ENCODE measurements at regions not wholly inside any gene's neighbourhood (a gene's known extent, or its start where the extent isn't known, plus 50 kb on each side); places are given as distances from the start of the nearest gene placed in this dataset.
"Not testable (repeated sequence)": the region's sequence is repeated elsewhere in the genome, so short reads cannot be mapped to it uniquely, and the experiment has no call there.

DNA sequence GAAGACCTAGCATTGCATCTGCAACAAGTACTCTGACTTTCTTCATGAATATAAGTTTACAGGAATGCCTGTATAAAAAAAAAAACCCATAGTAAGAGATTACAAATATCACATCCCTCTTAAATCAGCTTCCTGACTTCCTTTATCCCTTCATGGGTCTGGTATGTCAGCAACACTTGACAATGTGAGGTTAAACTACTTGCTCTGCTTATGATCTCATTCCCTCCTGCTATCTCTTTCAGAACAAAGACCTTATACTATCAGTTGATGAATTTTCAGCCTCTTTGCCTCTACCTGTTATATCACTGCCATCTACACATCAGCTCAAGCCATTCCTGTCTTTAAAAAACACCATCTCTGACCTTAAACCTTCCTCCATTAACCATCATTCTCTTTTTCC, 130.9 kb upstream of the SAMSN1 start:
- Histone ChIP-seq H3K4me3 (ENCODE audit: low read length in 3 of 3) (no peak overlapping the region), H3K27me3 (ENCODE audit: control insufficient read depth in 3 of 3, insufficient read depth in 3 of 3, low read length in 3 of 3) (no peaks in the 10 kb centered on the region), H3K4me1 (ENCODE audit: control insufficient read depth in 3 of 3, insufficient read depth in 3 of 3, low read length in 3 of 3) (no peaks in the 10 kb centered on the region), H3K9me3 (ENCODE audit: control insufficient read depth in 3 of 3, low read length in 3 of 3) (no peaks in the 10 kb centered on the region), H3K27ac (ENCODE audit: low read depth, low read length) (no peak overlapping the region), H3K36me3 (ENCODE audit: control insufficient read depth in 3 of 3, insufficient read depth in 3 of 3, low read length in 3 of 3) (no peaks in the 10 kb centered on the region), H3K9ac (ENCODE audit: low read depth in 1 of 3, low read length in 3 of 3) (no peak overlapping the region)

DNA sequence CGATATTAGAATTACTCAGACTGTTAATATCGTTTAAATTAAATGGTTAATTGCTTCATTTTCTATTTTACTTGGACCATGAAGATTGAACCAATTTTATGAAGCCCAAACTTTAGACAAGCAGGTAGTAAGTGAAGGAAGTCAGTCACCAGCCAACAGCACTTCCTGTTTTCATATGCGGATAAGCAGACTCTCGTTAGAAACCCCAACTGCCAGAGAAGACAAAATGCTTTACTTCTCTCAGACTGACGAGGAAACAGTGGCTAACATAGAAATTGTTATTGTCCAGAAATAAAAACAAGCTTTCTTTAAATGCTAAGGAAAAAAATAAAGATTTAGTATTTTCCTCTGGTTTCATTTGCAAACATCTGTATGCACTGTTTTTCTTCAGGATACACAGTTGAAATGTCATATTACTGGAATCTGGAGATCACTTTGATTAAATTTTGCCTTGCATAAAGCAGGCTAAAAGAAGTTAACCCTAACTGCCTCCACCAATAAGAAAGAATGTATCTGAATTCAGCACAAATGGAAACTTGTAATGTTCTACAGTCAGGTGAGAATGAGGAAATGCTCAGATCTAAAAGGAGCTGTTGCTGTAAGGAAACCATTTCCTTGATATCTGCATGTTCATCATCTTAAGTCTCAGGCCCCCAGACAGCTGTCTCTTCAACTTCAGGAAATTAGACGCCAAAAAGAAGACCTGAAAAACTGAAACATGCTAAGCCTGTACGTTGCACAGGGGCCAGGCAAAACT, 129.8 kb upstream of the SAMSN1 start:
- Histone ChIP-seq H3K27me3 (ENCODE audit: control insufficient read depth in 3 of 3, insufficient read depth in 3 of 3, low read length in 3 of 3) (no peaks in the 10 kb centered on the region), H3K9ac (ENCODE audit: low read depth in 1 of 3, low read length in 3 of 3) (no peak overlapping the region), H3K27ac (ENCODE audit: low read depth, low read length) (peak overlapping the region; percentile 8), H3K9me3 (ENCODE audit: control insufficient read depth in 3 of 3, low read length in 3 of 3) (no peaks in the 10 kb centered on the region), H3K36me3 (ENCODE audit: control insufficient read depth in 3 of 3, insufficient read depth in 3 of 3, low read length in 3 of 3) (no peaks in the 10 kb centered on the region), H3K4me1 (ENCODE audit: control insufficient read depth in 3 of 3, insufficient read depth in 3 of 3, low read length in 3 of 3) (no peaks in the 10 kb centered on the region), H3K4me3 (ENCODE audit: low read length in 3 of 3) (no peak overlapping the region)

DNA sequence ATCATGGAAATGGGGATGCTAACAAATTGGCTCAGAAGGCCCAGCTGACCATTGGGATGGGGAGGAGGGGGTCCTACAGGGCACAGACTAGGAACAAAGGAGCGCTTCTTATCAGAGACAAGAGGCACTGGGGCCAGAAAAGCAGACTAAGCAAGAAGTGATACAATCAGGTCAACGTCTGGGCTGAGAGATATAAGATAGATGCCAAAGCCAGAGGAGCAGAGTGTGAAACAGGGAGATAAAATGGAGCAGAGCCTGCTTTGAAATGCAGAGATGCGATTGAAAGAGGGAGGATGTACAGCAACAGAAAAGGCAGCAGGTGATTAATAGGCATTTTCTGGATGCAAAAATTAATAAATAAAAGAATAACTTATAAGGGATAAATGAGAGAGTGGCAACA, 127.5 kb upstream of the SAMSN1 start:
- Histone ChIP-seq H3K27ac (ENCODE audit: low read depth, low read length) (no peak overlapping the region), H3K9me3 (ENCODE audit: control insufficient read depth in 3 of 3, low read length in 3 of 3) (no peaks in the 10 kb centered on the region), H3K36me3 (ENCODE audit: control insufficient read depth in 3 of 3, insufficient read depth in 3 of 3, low read length in 3 of 3) (no peaks in the 10 kb centered on the region), H3K4me3 (ENCODE audit: low read length in 3 of 3) (no peak overlapping the region), H3K9ac (ENCODE audit: low read depth in 1 of 3, low read length in 3 of 3) (no peak overlapping the region), H3K27me3 (ENCODE audit: control insufficient read depth in 3 of 3, insufficient read depth in 3 of 3, low read length in 3 of 3) (no peaks in the 10 kb centered on the region), H3K4me1 (ENCODE audit: control insufficient read depth in 3 of 3, insufficient read depth in 3 of 3, low read length in 3 of 3) (no peaks in the 10 kb centered on the region)

DNA sequence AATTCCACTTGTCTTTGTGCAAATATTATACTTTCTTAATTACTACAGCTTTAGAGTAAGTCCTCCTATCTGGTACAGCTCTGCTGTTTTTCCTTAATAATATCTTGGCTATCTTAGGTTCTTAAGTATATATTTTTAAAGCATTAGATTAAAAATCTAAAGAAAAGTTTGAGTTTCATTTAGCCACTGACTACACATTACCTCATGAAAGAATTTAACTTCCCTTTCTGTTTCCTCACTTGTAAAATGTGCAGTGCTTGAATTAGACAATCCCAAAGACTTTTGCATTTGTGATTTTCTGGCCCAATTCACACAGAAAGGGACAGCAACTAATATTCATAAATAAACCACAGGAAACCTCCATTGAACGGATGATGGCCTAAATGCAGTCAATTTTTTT, 126.4 kb upstream of the SAMSN1 start:
- Histone ChIP-seq H3K27me3 (ENCODE audit: control insufficient read depth in 3 of 3, insufficient read depth in 3 of 3, low read length in 3 of 3) (no peaks in the 10 kb centered on the region), H3K36me3 (ENCODE audit: control insufficient read depth in 3 of 3, insufficient read depth in 3 of 3, low read length in 3 of 3) (no peaks in the 10 kb centered on the region), H3K9ac (ENCODE audit: low read depth in 1 of 3, low read length in 3 of 3) (no peak overlapping the region), H3K4me1 (ENCODE audit: control insufficient read depth in 3 of 3, insufficient read depth in 3 of 3, low read length in 3 of 3) (no peaks in the 10 kb centered on the region), H3K4me3 (ENCODE audit: low read length in 3 of 3) (no peak overlapping the region), H3K9me3 (ENCODE audit: control insufficient read depth in 3 of 3, low read length in 3 of 3) (no peaks in the 10 kb centered on the region), H3K27ac (ENCODE audit: low read depth, low read length) (no peak overlapping the region)

DNA sequence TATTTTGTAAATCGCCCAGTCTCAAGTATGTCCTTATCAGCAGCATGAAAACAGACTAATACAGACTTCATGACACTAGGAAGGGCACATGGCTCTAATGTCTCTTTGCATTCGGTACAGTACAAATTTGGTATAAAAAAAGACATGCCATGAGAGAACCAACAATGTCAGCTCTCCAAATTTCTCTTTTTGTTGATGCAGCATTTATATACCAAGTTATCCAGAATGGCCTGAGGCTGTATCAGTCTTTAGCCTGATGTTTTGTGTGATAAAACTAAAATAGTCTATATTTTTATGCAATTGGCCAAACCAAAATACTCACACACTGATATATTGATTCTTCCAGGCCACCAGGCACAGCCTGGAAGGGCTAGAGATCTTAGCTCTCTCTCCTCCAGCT, 124.3 kb upstream of the SAMSN1 start:
- Histone ChIP-seq H3K27ac (ENCODE audit: low read depth, low read length) (no peak overlapping the region), H3K4me1 (ENCODE audit: control insufficient read depth in 3 of 3, insufficient read depth in 3 of 3, low read length in 3 of 3) (no peaks in the 10 kb centered on the region), H3K27me3 (ENCODE audit: control insufficient read depth in 3 of 3, insufficient read depth in 3 of 3, low read length in 3 of 3) (no peaks in the 10 kb centered on the region), H3K4me3 (ENCODE audit: low read length in 3 of 3) (no peak overlapping the region), H3K9me3 (ENCODE audit: control insufficient read depth in 3 of 3, low read length in 3 of 3) (no peaks in the 10 kb centered on the region), H3K36me3 (ENCODE audit: control insufficient read depth in 3 of 3, insufficient read depth in 3 of 3, low read length in 3 of 3) (no peaks in the 10 kb centered on the region), H3K9ac (ENCODE audit: low read depth in 1 of 3, low read length in 3 of 3) (no peak overlapping the region)

DNA sequence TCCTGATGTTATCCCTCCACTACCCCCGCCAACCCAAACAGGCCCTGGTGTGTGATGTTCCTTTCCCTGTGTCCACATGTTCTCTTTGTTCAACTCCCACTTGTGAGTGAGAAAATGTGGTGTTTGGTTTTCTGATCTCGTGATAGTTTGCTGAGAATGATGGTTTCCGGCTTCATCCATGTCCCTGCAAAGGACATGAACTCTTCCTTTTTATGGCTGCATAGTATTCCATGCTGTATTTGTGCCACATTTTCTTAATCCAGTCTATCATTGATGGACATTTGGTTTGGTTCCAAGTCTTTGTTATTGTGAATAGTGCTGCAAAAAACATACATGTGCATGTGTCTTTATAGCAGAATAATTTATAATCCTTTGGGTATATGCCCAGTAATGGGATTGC, 123.0 kb upstream of the SAMSN1 start:
- H3K27ac ChIP-seq (ENCODE audit: low read depth, low read length); H3K27me3 ChIP-seq (ENCODE audit: control insufficient read depth in 3 of 3, insufficient read depth in 3 of 3, low read length in 3 of 3); H3K9me3 ChIP-seq (ENCODE audit: control insufficient read depth in 3 of 3, low read length in 3 of 3); H3K4me3 ChIP-seq (ENCODE audit: low read length in 3 of 3); H3K36me3 ChIP-seq (ENCODE audit: control insufficient read depth in 3 of 3, insufficient read depth in 3 of 3, low read length in 3 of 3); H3K4me1 ChIP-seq (ENCODE audit: control insufficient read depth in 3 of 3, insufficient read depth in 3 of 3, low read length in 3 of 3); H3K9ac ChIP-seq (ENCODE audit: low read depth in 1 of 3, low read length in 3 of 3): not testable (repeated sequence)

DNA sequence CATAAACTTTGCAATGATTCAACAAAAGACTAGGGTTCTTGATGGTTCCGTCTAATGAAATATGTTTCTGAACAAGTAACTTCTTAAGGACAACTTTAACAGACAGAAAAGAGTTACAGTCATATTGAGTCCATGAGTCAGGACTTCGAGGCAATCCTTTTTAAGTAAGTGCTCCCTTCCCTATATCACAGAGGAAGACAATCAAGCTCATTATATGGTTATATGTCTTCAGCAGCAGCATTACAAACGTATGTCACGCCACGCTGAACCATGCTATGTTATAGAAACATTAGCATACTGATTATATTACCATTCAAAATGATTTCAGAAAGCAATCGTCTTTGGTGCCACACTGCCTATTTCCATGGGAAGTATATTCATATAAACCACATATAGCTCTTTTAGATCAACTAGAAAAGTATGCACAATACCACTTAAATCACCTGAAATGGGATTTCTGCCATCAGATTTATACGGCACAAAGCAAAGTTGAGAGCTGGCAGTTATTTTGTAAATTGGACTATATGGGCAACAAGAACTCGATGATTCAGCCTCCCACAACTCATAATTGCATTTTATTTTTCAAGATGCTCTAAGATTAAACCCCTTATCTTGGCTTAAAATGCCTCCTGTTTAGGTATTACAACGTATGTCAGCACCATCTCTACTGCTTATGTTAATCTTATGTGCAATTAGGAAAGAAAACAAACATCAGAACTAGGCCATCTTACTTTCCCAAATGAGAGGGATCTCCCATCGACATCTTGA, 111.3 kb upstream of the SAMSN1 start:
- no peak overlapping the region for H3K27ac ChIP-seq (ENCODE audit: low read depth, low read length)
- no peak overlapping the region for H3K9ac ChIP-seq (ENCODE audit: low read depth in 1 of 3, low read length in 3 of 3)
- H3K4me3 ChIP-seq (ENCODE audit: low read length in 3 of 3) = no peak overlapping the region
- H3K36me3 ChIP-seq (ENCODE audit: control insufficient read depth in 3 of 3, insufficient read depth in 3 of 3, low read length in 3 of 3) = no peaks in the 10 kb centered on the region
- H3K4me1 ChIP-seq (ENCODE audit: control insufficient read depth in 3 of 3, insufficient read depth in 3 of 3, low read length in 3 of 3) = no peaks in the 10 kb centered on the region
- no peaks in the 10 kb centered on the region for H3K9me3 ChIP-seq (ENCODE audit: control insufficient read depth in 3 of 3, low read length in 3 of 3)
- no peaks in the 10 kb centered on the region for H3K27me3 ChIP-seq (ENCODE audit: control insufficient read depth in 3 of 3, insufficient read depth in 3 of 3, low read length in 3 of 3)

DNA sequence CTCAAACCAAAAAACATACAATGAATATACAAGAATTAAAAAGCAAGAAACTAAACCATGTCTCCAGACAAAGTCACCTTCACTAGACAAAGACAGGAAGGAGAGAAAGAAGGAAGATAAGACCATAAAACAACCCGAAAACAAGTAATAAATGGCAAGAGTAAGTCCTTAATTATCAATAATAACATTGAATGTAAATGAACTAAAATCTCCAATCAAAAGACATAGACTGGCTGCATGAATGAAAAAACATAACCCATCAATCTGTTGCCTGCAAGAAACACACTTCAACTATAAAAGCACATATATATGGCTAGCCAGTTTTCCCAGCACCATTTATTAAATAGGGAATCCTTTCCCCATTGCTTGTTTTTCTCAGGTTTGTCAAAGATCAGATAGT, 100.8 kb upstream of the SAMSN1 start:
- Histone ChIP-seq H3K4me1 (ENCODE audit: control insufficient read depth in 3 of 3, insufficient read depth in 3 of 3, low read length in 3 of 3) (no peaks in the 10 kb centered on the region), H3K27ac (ENCODE audit: low read depth, low read length) (no peak overlapping the region), H3K9ac (ENCODE audit: low read depth in 1 of 3, low read length in 3 of 3) (no peak overlapping the region), H3K4me3 (ENCODE audit: low read length in 3 of 3) (no peak overlapping the region), H3K27me3 (ENCODE audit: control insufficient read depth in 3 of 3, insufficient read depth in 3 of 3, low read length in 3 of 3) (no peaks in the 10 kb centered on the region), H3K9me3 (ENCODE audit: control insufficient read depth in 3 of 3, low read length in 3 of 3) (peaks cover 0 to 5% (median 3%) of the 10 kb centered on the region in 3 donors), H3K36me3 (ENCODE audit: control insufficient read depth in 3 of 3, insufficient read depth in 3 of 3, low read length in 3 of 3) (no peaks in the 10 kb centered on the region)

DNA sequence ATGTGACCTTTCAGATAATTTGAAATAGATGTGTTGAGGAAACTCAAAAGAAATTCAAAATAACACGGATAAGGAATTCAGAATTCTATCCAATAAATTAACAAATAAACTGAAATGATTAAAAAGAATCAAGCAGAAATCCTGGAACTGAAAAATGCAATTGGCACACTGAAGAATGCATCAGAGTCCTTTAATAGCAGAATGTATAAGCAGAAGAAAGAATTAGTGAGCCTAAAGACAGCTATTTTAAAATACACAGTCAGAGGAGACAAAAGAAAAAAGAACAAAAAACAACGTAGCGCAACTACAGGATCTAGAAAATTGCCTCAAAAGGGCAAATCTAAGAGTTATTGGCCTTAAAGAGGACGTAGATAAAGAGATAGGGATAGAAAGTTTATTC, 99.6 kb upstream of the SAMSN1 start:
- H3K36me3 ChIP-seq (ENCODE audit: control insufficient read depth in 3 of 3, insufficient read depth in 3 of 3, low read length in 3 of 3) = no peaks in the 10 kb centered on the region
- H3K9ac ChIP-seq (ENCODE audit: low read depth in 1 of 3, low read length in 3 of 3) = no peak overlapping the region
- H3K4me1 ChIP-seq (ENCODE audit: control insufficient read depth in 3 of 3, insufficient read depth in 3 of 3, low read length in 3 of 3) = no peaks in the 10 kb centered on the region
- H3K4me3 ChIP-seq (ENCODE audit: low read length in 3 of 3) = no peak overlapping the region
- H3K27ac ChIP-seq (ENCODE audit: low read depth, low read length) = no peak overlapping the region
- H3K27me3 ChIP-seq (ENCODE audit: control insufficient read depth in 3 of 3, insufficient read depth in 3 of 3, low read length in 3 of 3) = no peaks in the 10 kb centered on the region
- peaks cover 0 to 5% (median 3%) of the 10 kb centered on the region in 3 donors for H3K9me3 ChIP-seq (ENCODE audit: control insufficient read depth in 3 of 3, low read length in 3 of 3)

DNA sequence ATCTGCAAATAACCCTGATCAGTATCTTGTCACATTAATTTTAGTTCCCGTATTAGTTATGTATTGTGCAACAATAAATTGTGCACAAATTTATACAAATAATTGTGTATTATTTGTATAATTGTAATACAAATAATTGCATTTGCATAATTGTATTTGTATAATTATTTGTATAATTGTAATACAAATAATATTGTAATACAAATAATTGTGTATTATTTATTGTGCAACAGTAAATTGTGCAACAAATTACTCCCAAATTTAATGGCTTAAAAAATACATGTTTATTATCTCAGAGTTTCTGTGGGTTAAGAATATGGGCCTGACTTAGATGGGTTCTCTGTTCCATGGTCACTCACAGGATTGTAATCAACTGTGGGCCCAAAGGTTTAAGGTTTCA, 86.2 kb upstream of the SAMSN1 start:
- no peak overlapping the region for H3K27ac ChIP-seq (ENCODE audit: low read depth, low read length)
- H3K4me1 ChIP-seq (ENCODE audit: control insufficient read depth in 3 of 3, insufficient read depth in 3 of 3, low read length in 3 of 3) = no peaks in the 10 kb centered on the region
- H3K27me3 ChIP-seq (ENCODE audit: control insufficient read depth in 3 of 3, insufficient read depth in 3 of 3, low read length in 3 of 3) = no peaks in the 10 kb centered on the region
- H3K9me3 ChIP-seq (ENCODE audit: control insufficient read depth in 3 of 3, low read length in 3 of 3) = no peaks in the 10 kb centered on the region
- no peak overlapping the region for H3K9ac ChIP-seq (ENCODE audit: low read depth in 1 of 3, low read length in 3 of 3)
- H3K4me3 ChIP-seq (ENCODE audit: low read length in 3 of 3) = no peak overlapping the region
- no peaks in the 10 kb centered on the region for H3K36me3 ChIP-seq (ENCODE audit: control insufficient read depth in 3 of 3, insufficient read depth in 3 of 3, low read length in 3 of 3)

Data from skeletal muscle tissue (tissue), 3 donors.